Fibroblast of skin of right biceps (primary cell): ENCODE measurements at regions not wholly inside any gene's neighbourhood (a gene's known extent, or its start where the extent isn't known, plus 50 kb on each side); places are given as distances from the start of the nearest gene placed in this dataset.

Experiments
- DNase-seq: peaks from one replicate; pipeline ENCODE4 v3.0.0-alpha.2; 2013

GRCh38 chr21:38997051-38997842 lies 186.0 kb downstream of the PSMG1 start:
- DNase-seq = no peak

DNA sequence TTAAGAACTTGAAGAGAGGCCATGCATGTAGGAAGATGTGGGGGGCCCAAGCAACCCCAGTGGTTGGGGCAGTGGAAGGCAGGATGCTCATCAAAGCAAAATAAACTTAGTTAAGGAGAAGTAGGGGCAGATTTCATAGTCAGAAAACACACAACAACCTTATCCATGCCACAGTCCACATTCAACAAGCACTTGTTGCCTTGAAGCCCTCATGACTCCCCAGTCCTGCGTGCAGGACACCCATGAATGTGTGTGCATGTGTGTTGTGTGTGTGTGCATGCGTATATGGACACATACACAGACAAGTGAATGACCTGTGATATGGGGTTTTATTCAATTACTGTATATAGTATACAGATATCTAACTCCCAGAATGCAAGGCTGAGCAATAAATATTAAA lies 186.9 kb downstream of the PSMG1 start:
- DNase-seq = no peak

GRCh38 chr21:38995731-38996130 lies 187.5 kb downstream of the PSMG1 start:
- no peak for DNase-seq

GRCh38 chr21:38995071-38995669 lies 188.1 kb downstream of the PSMG1 start:
- no peak for DNase-seq

- DNase-seq = no peak
Observed at GRCh38 chr21:38994042-38994441, 188.3 kb downstream of the ETS2 start.

DNA sequence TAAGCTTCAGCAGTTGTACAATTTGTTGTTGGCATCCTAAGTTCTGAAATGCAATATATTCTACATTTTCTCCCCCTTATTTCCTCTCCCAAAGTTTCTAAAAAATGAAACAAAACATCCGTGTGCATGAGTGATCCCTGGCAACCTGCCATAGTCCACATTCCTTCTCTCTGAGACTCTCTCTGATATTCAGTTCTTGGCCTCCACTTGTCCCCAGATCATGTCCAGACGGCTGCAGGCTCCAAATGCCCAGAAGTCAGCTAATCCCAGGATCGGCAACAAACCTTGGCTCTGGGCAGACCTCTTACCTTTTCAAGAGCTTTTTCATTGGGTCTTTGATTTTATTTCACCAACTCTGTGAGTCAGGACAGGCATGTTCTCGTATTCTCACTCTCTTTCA lies 187.8 kb downstream of the ETS2 start:
- DNase-seq = peak; percentile 96

GRCh38 chr21:38992737-38993136 lies 187.0 kb downstream of the ETS2 start:
- DNase-seq = no peak

GRCh38 chr21:38990424-38990794 lies 184.7 kb downstream of the ETS2 start:
- no peak for DNase-seq

DNA sequence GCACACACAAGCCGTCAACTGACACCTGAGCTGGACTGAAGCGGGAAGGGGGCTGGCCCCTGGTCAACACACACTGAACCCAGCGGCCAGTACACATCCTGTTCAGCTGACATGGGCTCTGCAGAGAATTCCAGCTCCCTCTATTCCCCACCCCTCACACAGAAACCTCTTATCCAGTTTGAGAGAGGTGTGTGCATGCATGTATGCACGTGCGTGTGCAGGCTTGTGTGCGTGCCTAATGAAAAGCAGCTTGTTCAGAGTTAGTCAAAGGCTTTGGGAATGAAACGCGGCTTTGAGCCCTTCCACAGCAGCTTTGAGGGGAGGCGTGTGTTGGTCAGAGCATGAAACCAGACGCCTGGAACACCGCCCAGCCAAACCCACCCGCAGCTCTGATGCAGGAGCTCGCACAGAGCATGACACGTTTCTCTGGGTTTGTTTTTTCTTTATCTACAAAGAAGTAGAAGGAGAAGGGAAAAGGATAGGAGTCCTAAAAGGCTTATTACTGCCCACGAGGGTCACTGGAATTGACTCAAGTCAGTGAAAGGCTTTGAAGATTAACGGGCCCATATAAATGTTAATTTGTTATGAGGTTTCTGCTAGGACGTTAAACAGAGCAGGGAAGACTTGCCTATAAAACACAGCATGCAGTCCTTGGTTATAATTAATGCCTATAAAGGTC lies 184.2 kb downstream of the ETS2 start:
- DNase-seq = peak; percentile 98

- no peak for DNase-seq
Observed at GRCh38 chr21:38989379-38989744, 183.6 kb downstream of the ETS2 start.

DNA sequence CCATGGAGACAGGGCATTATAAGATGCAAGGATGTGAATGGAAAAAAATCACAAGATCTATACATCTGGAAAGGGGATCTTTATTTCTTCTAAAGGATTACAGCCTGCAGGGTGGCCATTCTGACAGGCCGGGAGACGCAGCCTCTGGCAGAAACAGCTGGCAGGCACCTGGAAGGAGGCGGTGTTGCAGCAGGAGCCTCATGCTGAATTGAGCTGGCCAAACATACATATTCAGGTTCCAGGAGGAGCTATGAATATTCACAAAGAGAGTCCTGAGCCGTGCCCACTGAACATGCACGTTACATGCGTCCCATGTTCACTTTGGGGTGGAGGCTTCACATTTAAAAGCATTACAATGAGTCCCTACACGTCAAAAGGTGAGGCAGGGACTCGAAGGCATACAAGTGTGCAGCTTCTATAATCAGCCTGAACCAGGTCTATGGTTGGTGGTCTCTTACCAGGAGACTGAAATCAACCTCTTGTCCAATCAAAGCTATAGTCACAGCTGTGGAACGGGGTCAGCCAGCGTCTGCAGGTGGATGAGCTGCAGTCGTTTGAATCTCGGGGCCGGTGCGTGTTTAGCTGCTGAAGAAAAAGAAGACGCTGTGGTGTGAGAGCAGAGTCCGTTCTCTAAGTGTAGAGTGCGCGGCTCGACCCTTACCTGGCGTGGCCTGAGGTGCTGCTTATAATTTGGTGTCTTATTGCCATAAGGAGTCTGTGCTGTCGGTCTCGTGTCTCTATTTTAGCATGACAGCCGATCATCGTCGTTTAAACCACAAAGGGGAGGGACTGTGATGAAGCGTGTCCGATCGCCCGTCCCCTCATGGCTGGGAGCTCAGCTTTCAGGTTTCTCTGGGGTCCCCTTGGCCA lies 183.0 kb downstream of the ETS2 start:
- DNase-seq = no peak

GRCh38 chr21:38987633-38988508 lies 182.1 kb downstream of the ETS2 start:
- DNase-seq = no peak

DNA sequence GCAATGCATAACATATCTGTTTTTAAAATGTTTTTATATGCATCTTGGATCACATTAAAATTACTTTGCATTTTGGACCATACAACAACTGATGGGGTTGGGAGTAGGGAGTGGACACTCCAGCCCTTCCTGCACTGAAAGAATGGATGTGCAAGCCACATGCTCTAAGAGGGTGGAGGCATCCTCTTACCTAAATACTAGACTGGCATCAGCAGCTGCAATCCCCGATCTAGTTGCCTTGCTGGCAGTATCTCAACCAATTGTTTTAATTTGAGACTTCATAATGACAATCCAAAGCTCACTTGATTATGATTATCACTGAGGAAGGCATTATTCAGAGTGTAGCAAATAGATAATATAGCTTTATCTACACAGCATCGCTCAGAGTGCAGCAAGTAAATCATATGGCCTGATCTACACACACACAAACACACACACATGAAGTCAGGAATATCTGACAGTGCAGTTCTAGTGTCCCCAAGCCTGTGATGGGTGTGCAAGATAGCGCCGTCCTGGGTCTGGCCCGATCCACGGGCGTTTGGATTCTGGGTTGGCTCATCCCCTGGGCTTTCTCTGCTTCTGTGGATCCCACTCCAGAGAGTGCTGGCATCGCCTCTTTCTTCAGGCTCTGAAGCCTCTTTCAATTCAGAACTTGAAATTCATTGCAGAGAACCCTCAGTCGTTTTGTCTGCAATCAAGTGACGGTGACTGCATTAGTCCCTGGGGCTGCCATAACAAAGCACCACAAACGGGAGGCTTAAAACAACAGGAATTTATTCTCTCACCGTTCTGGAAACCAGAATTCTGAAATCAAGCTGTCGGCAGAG lies 181.3 kb downstream of the ETS2 start:
- DNase-seq = no peak

GRCh38 chr21:38986406-38986805 lies 180.7 kb downstream of the ETS2 start:
- no peak for DNase-seq

GRCh38 chr21:38985568-38986378 lies 180.0 kb downstream of the ETS2 start:
- DNase-seq = peak; percentile 94

- DNase-seq = peak; percentile 95
Observed at GRCh38 chr21:38984982-38985567, 179.3 kb downstream of the ETS2 start.

GRCh38 chr21:38984568-38984967 lies 178.8 kb downstream of the ETS2 start:
- DNase-seq = peak; percentile 57

- no peak for DNase-seq
Observed at GRCh38 chr21:38983560-38983959, 177.8 kb downstream of the ETS2 start.

- no peak for DNase-seq
Observed at GRCh38 chr21:38982804-38983203, 177.1 kb downstream of the ETS2 start.

DNA sequence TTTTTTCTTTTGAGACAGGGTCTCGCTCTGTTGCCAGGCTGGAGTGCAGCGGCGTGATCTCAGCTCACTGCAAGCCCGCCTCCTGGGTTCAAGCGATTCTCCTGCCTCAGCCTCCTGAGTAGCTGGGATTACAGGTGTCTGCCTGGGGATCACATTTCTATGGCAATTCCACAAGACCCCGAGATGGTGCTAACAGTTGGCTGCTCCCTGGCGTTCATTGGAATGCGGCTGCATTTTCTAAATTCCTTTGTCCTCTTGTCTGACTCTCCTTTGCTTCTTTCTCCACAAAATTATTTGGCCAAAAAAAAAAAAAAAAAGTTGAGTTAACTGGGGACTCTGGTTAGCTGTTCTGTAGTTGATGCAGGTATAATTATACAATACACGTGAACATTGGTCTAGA lies 176.4 kb downstream of the ETS2 start:
- DNase-seq = peak; percentile 80
